IPS DF 6.9 (cell line): ENCODE measurements at regions not wholly inside any gene's neighbourhood (a gene's known extent, or its start where the extent isn't known, plus 50 kb on each side); places are given as distances from the start of the nearest gene placed in this dataset.

ENCODE experiments used
- DNase-seq: peaks from one replicate; pipeline ENCODE4 v3.0.0-alpha.2; 2013; ENCODE audit warnings: low read depth, low spot score
- H3K27ac ChIP-seq: one replicate; pipeline ENCODE4 v1.5.1; 2013; ENCODE audit warnings: low read length, control low read depth
- H3K27me3 ChIP-seq: 2 replicates; pipeline ENCODE4 v1.6.1; 2013; ENCODE audit warnings: mild to moderate bottlenecking, low read length; ENCODE audit not compliant: control insufficient read depth, insufficient read depth
- H3K36me3 ChIP-seq: 2 replicates; pipeline ENCODE4 v1.6.1; 2013; ENCODE audit warnings: low read length; ENCODE audit not compliant: control insufficient read depth, insufficient read depth
- H3K4me1 ChIP-seq: 2 replicates; pipeline ENCODE4 v1.6.1; 2013; ENCODE audit warnings: low read length; ENCODE audit not compliant: control insufficient read depth, insufficient read depth
- H3K4me3 ChIP-seq: 2 replicates; pipeline ENCODE4 v1.5.1; 2013; ENCODE audit warnings: mild to moderate bottlenecking, low read length
- H3K9me3 ChIP-seq: 2 replicates; pipeline ENCODE4 v1.6.1; 2013; ENCODE audit warnings: low read length, inconsistent platforms; ENCODE audit not compliant: control insufficient read depth, insufficient read depth
- WGBS: extraction: QIAGEN DNeasy Blood & Tissue Kit; methylation state at CpG from one replicate; pipeline ENCODE4 v1.1.7; 2013; ENCODE audit warnings: mixed read lengths, missing lambda C conversion rate; ENCODE audit not compliant: insufficient read length, insufficient coverage; 5-methylcytosine and 5-hydroxymethylcytosine counted together

DNA sequence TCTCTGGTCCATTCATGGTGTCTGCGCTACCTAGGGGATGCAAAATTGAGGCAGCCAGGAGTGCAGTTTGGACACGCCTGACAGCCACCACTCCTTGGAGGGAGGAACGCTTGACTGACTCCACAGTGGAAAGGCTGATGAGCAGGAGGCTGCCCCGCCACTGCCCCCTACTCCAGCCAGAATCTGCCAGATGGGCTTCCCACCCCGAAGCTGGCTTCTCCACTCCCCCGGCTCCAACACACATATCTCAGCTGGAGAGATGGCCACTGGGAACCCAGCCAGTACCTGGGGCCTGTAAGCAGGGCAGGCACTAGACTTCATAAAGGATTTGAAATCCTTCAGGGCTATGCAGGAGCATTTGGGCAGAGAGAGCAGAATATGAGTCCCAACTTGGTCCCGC, 51.4 kb upstream of the BLCAP start:
- Histone ChIP-seq H3K27me3 (no peaks in the 10 kb centered on the region), H3K36me3 (no peaks in the 10 kb centered on the region), H3K9me3 (no peaks in the 10 kb centered on the region), H3K27ac (no peak overlapping the region), H3K4me1 (no peaks in the 10 kb centered on the region), H3K4me3 (no peak overlapping the region)
- WGBS = no CpG with 5 or more reads among the region's 7 CpGs
- DNase-seq = no peak

DNA sequence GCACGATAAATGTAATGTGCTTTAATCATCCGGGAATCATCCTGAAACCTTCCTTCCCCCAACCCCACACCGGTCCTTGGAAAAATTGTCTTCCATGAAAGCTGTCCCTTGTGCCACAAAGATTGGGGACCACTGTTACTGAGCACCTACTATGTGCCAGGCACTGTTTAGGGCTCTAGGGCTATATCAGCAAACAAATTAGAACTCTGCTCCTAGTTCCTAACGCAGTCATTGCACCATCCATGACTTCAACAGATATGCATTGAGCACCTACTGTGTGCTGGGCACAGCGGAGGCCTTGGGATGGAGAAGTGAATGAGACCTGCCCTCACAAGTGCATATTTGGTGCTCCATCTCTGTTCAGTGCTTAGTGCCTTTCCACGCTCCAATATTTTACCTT, 50.3 kb upstream of the BLCAP start:
- no peak for DNase-seq
- no peaks in the 10 kb centered on the region for H3K9me3 ChIP-seq
- no peak overlapping the region for H3K27ac ChIP-seq
- H3K36me3 ChIP-seq = no peaks in the 10 kb centered on the region
- no peaks in the 10 kb centered on the region for H3K27me3 ChIP-seq
- no peaks in the 10 kb centered on the region for H3K4me1 ChIP-seq
- no CpG with 5 or more reads among the region's 6 CpGs for WGBS
- no peak overlapping the region for H3K4me3 ChIP-seq
